Kidney (tissue), 13 donors: ENCODE measurements at regions not wholly inside any gene's neighbourhood (a gene's known extent, or its start where the extent isn't known, plus 50 kb on each side); places are given as distances from the start of the nearest gene placed in this dataset.

Experiments
- DNase-seq, 5 donors: peaks; one replicate each; pipeline ENCODE4 v3.0.0-alpha.2; 2013 to 2020
- FAIRE-seq: peaks from 2 replicates; lab custom pipeline; 2012; peaks lifted over from hg19 to GRCh38; lab: Jason Lieb, UNC
- H3K27ac ChIP-seq, 2 donors: one replicate each; pipeline ENCODE4 v1.7.0; 2013; ENCODE audit warnings: low read depth in 2 of 2, low read length in 2 of 2, inconsistent platforms in 1 of 2
- H3K27me3 ChIP-seq: one replicate; pipeline ENCODE4 v1.7.1; 2013; ENCODE audit warnings: low read length, inconsistent platforms; ENCODE audit not compliant: control insufficient read depth, insufficient read depth
- H3K36me3 ChIP-seq, 3 donors: one replicate each; pipeline versions ENCODE4 v1.7.0 to v1.7.1; 2013; ENCODE audit warnings: low read length in 3 of 3, control low read depth in 1 of 3, inconsistent platforms in 1 of 3; ENCODE audit not compliant: insufficient read depth in 3 of 3, control insufficient read depth in 2 of 3
- H3K4me1 ChIP-seq, 3 donors: one replicate each; pipeline versions ENCODE4 v1.7.0 to v1.7.1; 2013; ENCODE audit warnings: low read length in 3 of 3, inconsistent platforms in 1 of 3, low read depth in 1 of 3; ENCODE audit not compliant: control insufficient read depth in 2 of 3, insufficient read depth in 2 of 3
- H3K4me3 ChIP-seq, 3 donors: one replicate each; pipeline versions ENCODE4 v1.7.0 to v1.8.1; 2013; ENCODE audit warnings: low read length in 3 of 3, control low read depth in 1 of 3, inconsistent platforms in 1 of 3
- H3K9ac ChIP-seq, 3 donors: one replicate each; pipeline versions ENCODE4 v1.7.0 to v1.7.1; 2013; ENCODE audit warnings: low read length in 3 of 3, control low read depth in 1 of 3, inconsistent platforms in 1 of 3
- H3K9me3 ChIP-seq, 3 donors: one replicate each; pipeline versions ENCODE4 v1.7.0 to v1.7.1; 2013; ENCODE audit warnings: low read length in 3 of 3, control low read depth in 1 of 3, inconsistent platforms in 1 of 3; ENCODE audit not compliant: control insufficient read depth in 2 of 3, insufficient read depth in 1 of 3
- intact Hi-C: fragments of 100-400 bp; cut with DNase I; formaldehyde crosslinking; loops from one replicate; pipeline ENCODE4 v1.11.1; 2022
- TF ChIP-seq, protein P1 (sequence below): IDR thresholded peaks from 3 replicates; pipeline ENCODE4 v1.5.1; 2012; ENCODE audit warnings: mild to moderate bottlenecking, moderate library complexity, borderline replicate concordance; ENCODE audit not compliant: insufficient read depth; ENCODE audit errors: extremely low read depth
- donor health status: control.
- donor health status: control.
- donor health status: control.
- donor health status: control.
- donor health status: control.
- donor health status: DM: yes; HTN: yes; CAD: no.
- donor health status: Normal renal cell carcinoma (clear cell type).

DNA sequence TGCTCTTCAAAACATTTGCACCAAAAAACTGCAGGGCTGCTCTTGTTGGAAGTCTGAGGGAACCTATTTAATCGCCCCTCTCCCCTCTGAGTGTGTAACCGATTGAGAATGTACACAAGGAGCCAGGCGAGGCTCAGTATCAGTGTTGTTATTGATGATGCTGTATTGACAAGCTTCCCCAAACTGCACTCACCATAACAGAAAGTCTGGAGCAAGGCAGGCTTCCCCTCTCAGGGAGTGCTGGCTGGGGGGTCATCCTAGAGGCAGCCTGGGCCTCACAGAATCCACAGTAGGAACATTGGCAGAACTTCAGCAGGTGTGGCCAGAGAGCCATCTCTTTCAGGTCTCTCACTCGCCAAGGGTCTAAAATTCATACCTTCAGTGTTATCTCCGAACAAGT, 58.1 kb upstream of the TUNAR start:
- Histone ChIP-seq H3K9me3 (no peaks in the 10 kb centered on the region), H3K27ac (no peak overlapping the region), H3K4me1 (no peaks in the 10 kb centered on the region), H3K27me3 (no peaks in the 10 kb centered on the region), H3K4me3 (no peak overlapping the region), H3K9ac (no peak overlapping the region), H3K36me3 (no peaks in the 10 kb centered on the region)
- DNase-seq (no peak), FAIRE-seq (no peak)
- intact Hi-C loops: no loop called here
- TF ChIP-seq, protein P1, sequence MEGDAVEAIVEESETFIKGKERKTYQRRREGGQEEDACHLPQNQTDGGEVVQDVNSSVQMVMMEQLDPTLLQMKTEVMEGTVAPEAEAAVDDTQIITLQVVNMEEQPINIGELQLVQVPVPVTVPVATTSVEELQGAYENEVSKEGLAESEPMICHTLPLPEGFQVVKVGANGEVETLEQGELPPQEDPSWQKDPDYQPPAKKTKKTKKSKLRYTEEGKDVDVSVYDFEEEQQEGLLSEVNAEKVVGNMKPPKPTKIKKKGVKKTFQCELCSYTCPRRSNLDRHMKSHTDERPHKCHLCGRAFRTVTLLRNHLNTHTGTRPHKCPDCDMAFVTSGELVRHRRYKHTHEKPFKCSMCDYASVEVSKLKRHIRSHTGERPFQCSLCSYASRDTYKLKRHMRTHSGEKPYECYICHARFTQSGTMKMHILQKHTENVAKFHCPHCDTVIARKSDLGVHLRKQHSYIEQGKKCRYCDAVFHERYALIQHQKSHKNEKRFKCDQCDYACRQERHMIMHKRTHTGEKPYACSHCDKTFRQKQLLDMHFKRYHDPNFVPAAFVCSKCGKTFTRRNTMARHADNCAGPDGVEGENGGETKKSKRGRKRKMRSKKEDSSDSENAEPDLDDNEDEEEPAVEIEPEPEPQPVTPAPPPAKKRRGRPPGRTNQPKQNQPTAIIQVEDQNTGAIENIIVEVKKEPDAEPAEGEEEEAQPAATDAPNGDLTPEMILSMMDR: no peak

DNA sequence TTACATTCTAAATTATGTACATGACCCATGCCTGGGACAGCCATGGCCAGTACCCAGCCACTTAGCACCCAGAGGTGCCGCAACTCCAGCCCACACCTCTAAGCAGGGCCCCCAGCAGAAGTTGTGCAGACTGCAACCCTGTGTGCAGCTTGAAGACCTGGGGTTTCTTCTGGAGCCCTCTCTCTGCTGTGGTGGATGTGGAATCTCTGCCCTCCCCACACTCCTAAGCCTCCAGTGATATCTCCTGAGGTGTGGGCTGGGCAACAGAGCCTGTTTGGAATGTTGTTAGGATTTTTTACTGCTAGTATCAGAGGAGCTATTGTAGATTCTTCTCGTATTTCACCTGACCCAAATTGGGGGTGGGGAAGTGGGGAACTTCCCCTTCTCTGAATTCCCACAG, 59.4 kb upstream of the TUNAR start:
- TF ChIP-seq, protein P1: no peak
- H3K36me3 ChIP-seq: no peaks in the 10 kb centered on the region

GRCh38 chr14:95816539-95816938, 60.1 kb upstream of the TUNAR start:
- no peak overlapping the region for H3K4me3 ChIP-seq
- H3K9me3 ChIP-seq: no peaks in the 10 kb centered on the region
- no peaks in the 10 kb centered on the region for H3K36me3 ChIP-seq
- H3K4me1 ChIP-seq: no peaks in the 10 kb centered on the region
- H3K9ac ChIP-seq: no peak overlapping the region
- intact Hi-C loops: no loop called here
- no peak overlapping the region for H3K27ac ChIP-seq
- FAIRE-seq (no peak), DNase-seq (no peak)
- no peaks in the 10 kb centered on the region for H3K27me3 ChIP-seq
- TF ChIP-seq, protein P1: no peak

More for the DNA sequence above, 59.4 kb upstream of the TUNAR start:
- DNase-seq (no peak), FAIRE-seq (no peak)
- H3K4me1 ChIP-seq: no peaks in the 10 kb centered on the region
- no peak overlapping the region for H3K27ac ChIP-seq
- H3K27me3 ChIP-seq: no peaks in the 10 kb centered on the region
- no peaks in the 10 kb centered on the region for H3K9me3 ChIP-seq
- intact Hi-C loops: no loop called here
- no peak overlapping the region for H3K4me3 ChIP-seq
- H3K9ac ChIP-seq: no peak overlapping the region

DNA sequence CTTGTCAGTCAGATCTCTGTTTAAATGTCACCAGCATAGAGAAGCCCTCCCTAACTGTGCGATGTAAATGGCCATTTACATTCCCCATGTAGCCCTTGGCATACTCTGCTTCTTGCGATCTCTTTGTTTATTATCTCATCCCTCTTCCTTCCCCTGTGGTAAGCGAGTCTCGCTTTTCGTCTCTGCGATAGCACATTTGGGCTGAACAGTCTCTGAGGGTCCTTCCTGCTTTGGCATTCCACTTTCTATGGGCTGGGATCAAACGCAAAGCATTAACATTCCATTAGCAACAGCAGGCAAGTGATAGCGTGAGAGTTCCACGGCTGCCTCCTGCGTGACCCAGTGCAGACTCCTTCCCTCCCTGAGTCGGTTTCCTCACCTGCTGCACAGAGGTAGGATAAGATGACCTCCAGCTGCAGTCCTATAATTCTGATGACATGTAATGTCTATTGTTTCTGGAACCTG, 61.4 kb upstream of the TUNAR start:
- no peaks in the 10 kb centered on the region for H3K27me3 ChIP-seq
- TF ChIP-seq, protein P1: no peak
- H3K36me3 ChIP-seq: no peaks in the 10 kb centered on the region
- no peak overlapping the region for H3K9ac ChIP-seq
- H3K4me3 ChIP-seq: no peak overlapping the region
- DNase-seq (no peak), FAIRE-seq (no peak)
- intact Hi-C loops: no loop called here
- no peaks in the 10 kb centered on the region for H3K4me1 ChIP-seq
- H3K9me3 ChIP-seq: no peaks in the 10 kb centered on the region
- H3K27ac ChIP-seq: no peak overlapping the region
